ENCODE measurements at regions not wholly inside any gene's neighbourhood (a gene's known extent, or its start where the extent isn't known, plus 50 kb on each side); places are given as distances from the start of the nearest gene placed in this dataset.
"Not testable (repeated sequence)": the region's sequence is repeated elsewhere in the genome, so short reads cannot be mapped to it uniquely, and the experiment has no call there.

GRCh38 chr1:228891272-228892034 lies 156.2 kb downstream of the RHOU start:
- H3K27me3 Mint-ChIP-seq: no peaks in the 10 kb centered on the region
- no peaks in the 10 kb centered on the region for H3K36me3 Mint-ChIP-seq
- H3K4me3 Mint-ChIP-seq: no peak overlapping the region
- DNase-seq (ENCODE audit: extremely low spot score, unreplicated experiment): no peak
- no peak for TF ChIP-seq CTCF (conservative IDR thresholded peaks at IDR 0.05)
- peaks cover 19% of the 10 kb centered on the region for H3K4me1 Mint-ChIP-seq (ENCODE audit: unreplicated experiment)
- peak overlapping the region; percentile 39 for H3K27ac Mint-ChIP-seq
- H3K9me3 Mint-ChIP-seq: peaks cover 8% of the 10 kb centered on the region

DNA sequence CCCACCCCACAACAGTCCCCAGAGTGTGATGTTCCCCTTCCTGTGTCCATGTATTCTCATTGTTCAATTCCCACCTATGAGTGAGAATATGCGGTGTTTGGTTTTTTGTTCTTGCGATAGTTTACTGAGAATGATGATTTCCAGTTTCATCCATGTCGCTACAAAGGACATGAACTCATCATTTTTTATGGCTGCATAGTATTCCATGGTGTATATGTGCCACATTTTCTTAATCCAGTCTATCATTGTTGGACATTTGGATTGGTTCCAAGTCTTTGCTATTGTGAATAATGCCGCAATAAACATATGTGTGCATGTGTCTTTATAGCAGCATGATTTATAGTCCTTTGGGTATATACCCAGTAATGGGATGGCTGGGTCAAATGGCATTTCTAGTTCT lies 156.9 kb downstream of the RHOU start:
- H3K4me3 Mint-ChIP-seq; H3K9me3 Mint-ChIP-seq; DNase-seq (ENCODE audit: extremely low spot score, unreplicated experiment); H3K27ac Mint-ChIP-seq; H3K36me3 Mint-ChIP-seq; H3K27me3 Mint-ChIP-seq: not testable (repeated sequence)
- H3K4me1 Mint-ChIP-seq (ENCODE audit: unreplicated experiment): peaks cover 18% of the 10 kb centered on the region

DNA sequence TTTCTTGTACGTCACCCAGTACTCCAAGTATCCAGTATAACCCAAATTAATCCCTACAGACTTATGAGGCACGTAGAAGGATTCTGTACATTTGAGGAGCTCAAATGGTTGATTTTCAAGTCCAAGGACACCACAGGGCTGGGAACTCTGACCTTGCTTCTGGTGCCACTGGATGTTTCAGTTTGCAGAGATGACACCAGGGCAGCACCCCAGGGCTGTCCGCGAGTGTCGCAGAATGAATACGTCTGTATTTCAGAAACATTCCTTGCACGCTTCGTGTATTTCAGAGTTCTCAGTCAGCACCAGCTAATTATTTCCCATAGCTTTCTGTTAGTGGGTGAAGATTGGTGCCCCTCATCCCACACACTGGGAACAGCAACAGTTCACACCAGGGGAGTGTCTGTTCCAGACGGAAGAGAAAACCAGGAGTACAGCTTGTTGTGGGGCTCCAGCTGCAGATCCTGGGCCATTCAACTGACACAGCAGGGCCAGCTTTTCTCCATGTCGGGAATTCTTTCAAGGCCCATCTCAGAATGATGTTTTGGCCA lies 159.2 kb downstream of the RHOU start:
- H3K36me3 Mint-ChIP-seq: no peaks in the 10 kb centered on the region
- peaks cover 12% of the 10 kb centered on the region for H3K4me1 Mint-ChIP-seq (ENCODE audit: unreplicated experiment)
- DNase-seq (ENCODE audit: extremely low spot score, unreplicated experiment): no peak
- no peak overlapping the region for H3K27ac Mint-ChIP-seq
- H3K9me3 Mint-ChIP-seq: peaks cover 8% of the 10 kb centered on the region
- TF ChIP-seq CTCF (conservative IDR thresholded peaks at IDR 0.05): no peak
- H3K27me3 Mint-ChIP-seq: no peaks in the 10 kb centered on the region
- H3K4me3 Mint-ChIP-seq: no peak overlapping the region

DNA sequence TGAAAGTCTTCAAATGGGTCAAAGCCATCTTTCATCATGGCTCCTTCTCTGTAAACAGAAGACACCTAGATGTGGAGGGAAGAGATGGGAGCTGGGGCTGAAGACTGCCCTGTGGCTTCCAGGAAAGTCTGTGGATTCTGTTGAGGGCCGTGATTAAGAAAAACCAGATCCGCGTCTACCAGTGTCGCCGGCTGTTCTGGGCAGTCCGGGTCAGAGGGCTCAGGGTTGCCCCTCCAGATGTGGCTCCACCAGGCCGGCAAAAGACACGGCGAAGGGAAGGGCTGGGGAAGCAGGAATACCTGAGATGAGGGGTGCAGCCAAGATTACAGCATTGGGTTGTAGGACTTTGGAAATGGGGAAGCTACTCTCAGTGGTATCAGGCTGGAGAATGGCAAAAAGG lies 162.6 kb downstream of the RHOU start:
- no peaks in the 10 kb centered on the region for H3K9me3 Mint-ChIP-seq
- H3K4me3 Mint-ChIP-seq: no peak overlapping the region
- H3K4me1 Mint-ChIP-seq (ENCODE audit: unreplicated experiment): peaks cover 37% of the 10 kb centered on the region
- no peak overlapping the region for H3K27ac Mint-ChIP-seq
- H3K27me3 Mint-ChIP-seq: no peaks in the 10 kb centered on the region
- no peak for TF ChIP-seq CTCF (conservative IDR thresholded peaks at IDR 0.05)
- no peak for DNase-seq (ENCODE audit: extremely low spot score, unreplicated experiment)
- H3K36me3 Mint-ChIP-seq: no peaks in the 10 kb centered on the region

DNA sequence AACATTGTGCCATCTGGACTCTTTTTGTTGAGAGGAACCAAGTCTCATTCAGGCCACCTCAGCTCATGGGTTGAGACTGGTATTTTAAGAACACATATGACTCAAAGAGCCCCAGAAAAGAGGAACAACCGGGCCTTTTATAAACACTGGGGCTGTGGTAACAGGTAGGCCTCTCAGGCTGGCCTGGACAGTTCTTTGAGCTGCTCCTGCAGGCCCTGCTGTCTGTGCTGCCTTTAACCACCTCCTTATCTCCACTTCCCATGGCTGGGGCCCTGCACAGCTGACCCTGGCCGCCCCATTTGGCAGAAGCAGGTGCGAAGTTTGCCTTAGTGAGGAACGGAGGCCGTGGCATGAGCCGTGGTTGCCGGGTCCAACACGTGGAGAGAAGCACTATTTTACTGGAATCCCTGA lies 163.3 kb downstream of the RHOU start:
- Mint-ChIP-seq H3K4me3 (no peak overlapping the region), H3K9me3 (no peaks in the 10 kb centered on the region), H3K4me1 (ENCODE audit: unreplicated experiment) (peaks cover 43% of the 10 kb centered on the region), H3K36me3 (no peaks in the 10 kb centered on the region), H3K27ac (no peak overlapping the region), H3K27me3 (no peaks in the 10 kb centered on the region)
- no peak for TF ChIP-seq CTCF (conservative IDR thresholded peaks at IDR 0.05)
- DNase-seq (ENCODE audit: extremely low spot score, unreplicated experiment): no peak

GRCh38 chr1:228899421-228899956 lies 164.2 kb downstream of the RHOU start:
- H3K27me3 Mint-ChIP-seq: no peaks in the 10 kb centered on the region

More at GRCh38 chr1:228899421-228899956, 164.2 kb downstream of the RHOU start:
- H3K36me3 Mint-ChIP-seq: no peaks in the 10 kb centered on the region
- no peak for TF ChIP-seq CTCF (conservative IDR thresholded peaks at IDR 0.05)
- peak overlapping the region; percentile 25 for H3K4me3 Mint-ChIP-seq
- DNase-seq (ENCODE audit: extremely low spot score, unreplicated experiment): no peak
- H3K27ac Mint-ChIP-seq: peak overlapping the region; percentile 69
- H3K4me1 Mint-ChIP-seq (ENCODE audit: unreplicated experiment): peaks cover 48% of the 10 kb centered on the region
- no peaks in the 10 kb centered on the region for H3K9me3 Mint-ChIP-seq

All from type B pancreatic cell (in vitro differentiated cells).